Activated CD4-positive, alpha-beta memory T cell treated with anti-CD3 and anti-CD28 coated beads for 36 hours (primary cell): ENCODE measurements at regions not wholly inside any gene's neighbourhood (a gene's known extent, or its start where the extent isn't known, plus 50 kb on each side); places are given as distances from the start of the nearest gene placed in this dataset.

ENCODE experiments used
- CTCF ChIA-PET: fragments of 350-600 bp; sonication (Branson Sonifier 250); formaldehyde crosslinking; loops from one replicate; lab custom pipeline; 2021; ENCODE audit warnings: antibody characterized with exemption, inconsistent platforms; lab: Charles Lee
- POLR2A ChIA-PET: fragments of 350-600 bp; sonication (Branson Sonifier 250); formaldehyde crosslinking; loops from one replicate; lab custom pipeline; 2021; ENCODE audit warnings: antibody characterized with exemption; lab: Charles Lee
- DNase-seq: peaks from one replicate; pipeline ENCODE4 v3.0.0-alpha.2; 2020
- H3K27ac Mint-ChIP-seq: one replicate; pipeline ENCODE4 v1.8.0; 2021; ENCODE audit warnings: mixed read lengths
- H3K27me3 Mint-ChIP-seq: one replicate; pipeline ENCODE4 v1.8.0; 2021; ENCODE audit warnings: mixed read lengths
- H3K36me3 Mint-ChIP-seq: one replicate; pipeline ENCODE4 v1.8.0; 2021; ENCODE audit warnings: mixed read lengths
- H3K4me1 Mint-ChIP-seq: one replicate; pipeline ENCODE4 v1.8.0; 2021; ENCODE audit warnings: low read depth, mixed read lengths
- H3K4me3 Mint-ChIP-seq: one replicate; pipeline ENCODE4 v1.8.0; 2021; ENCODE audit warnings: mild to moderate bottlenecking, mixed read lengths
- H3K9me3 Mint-ChIP-seq: one replicate; pipeline ENCODE4 v1.8.0; 2021; ENCODE audit warnings: mixed read lengths
- intact Hi-C: fragments of 100-400 bp; cut with micrococcal nuclease; formaldehyde crosslinking; loops from one replicate; pipeline ENCODE4 v1.15.1; 2023

DNA sequence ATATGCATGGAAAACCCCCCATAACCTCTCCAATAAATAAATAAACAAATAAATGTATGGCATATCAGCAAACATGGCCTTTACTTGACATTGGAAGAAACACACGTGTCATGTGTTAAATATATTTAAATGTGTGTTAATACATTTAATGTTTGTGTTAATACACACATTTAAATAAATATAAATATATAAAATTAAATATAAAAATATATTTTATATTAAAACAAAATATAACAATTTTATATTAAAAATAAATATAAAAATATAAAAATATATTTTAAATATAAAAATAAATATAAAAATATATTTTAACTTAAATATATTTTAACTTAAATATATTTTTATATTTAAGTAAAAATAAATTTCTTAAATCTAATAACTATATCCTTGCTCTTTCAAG, 187.6 kb upstream of the CXXC4 start:
- H3K4me1 Mint-ChIP-seq, result no peaks in the 10 kb centered on the region
- no peak for DNase-seq
- H3K27me3 Mint-ChIP-seq, result no peaks in the 10 kb centered on the region
- ChIA-PET CTCF (no interaction called here), POLR2A (no interaction called here)
- peaks cover 8% of the 10 kb centered on the region for H3K9me3 Mint-ChIP-seq
- intact Hi-C loops, result no loop called here
- no peaks in the 10 kb centered on the region for H3K36me3 Mint-ChIP-seq
- H3K4me3 Mint-ChIP-seq, result no peak overlapping the region
- no peak overlapping the region for H3K27ac Mint-ChIP-seq

- CTCF ChIA-PET, result no interaction called here
- no peaks in the 10 kb centered on the region for H3K4me1 Mint-ChIP-seq
- H3K27me3 Mint-ChIP-seq, result peaks cover 1% of the 10 kb centered on the region
- POLR2A ChIA-PET, result no interaction called here
- intact Hi-C loops, result loop anchor here (1.0 kb wide), 1 partner anchor 167 kb away; no protein-coding TSS in a partner anchor
- H3K9me3 Mint-ChIP-seq, result no peaks in the 10 kb centered on the region
- no peak overlapping the region for H3K27ac Mint-ChIP-seq
- no peaks in the 10 kb centered on the region for H3K36me3 Mint-ChIP-seq
- DNase-seq, result no peak
- H3K4me3 Mint-ChIP-seq, result no peak overlapping the region
These were observed 199.0 kb upstream of the CXXC4 start for GRCh38 chr4:104693601-104694201.

DNA sequence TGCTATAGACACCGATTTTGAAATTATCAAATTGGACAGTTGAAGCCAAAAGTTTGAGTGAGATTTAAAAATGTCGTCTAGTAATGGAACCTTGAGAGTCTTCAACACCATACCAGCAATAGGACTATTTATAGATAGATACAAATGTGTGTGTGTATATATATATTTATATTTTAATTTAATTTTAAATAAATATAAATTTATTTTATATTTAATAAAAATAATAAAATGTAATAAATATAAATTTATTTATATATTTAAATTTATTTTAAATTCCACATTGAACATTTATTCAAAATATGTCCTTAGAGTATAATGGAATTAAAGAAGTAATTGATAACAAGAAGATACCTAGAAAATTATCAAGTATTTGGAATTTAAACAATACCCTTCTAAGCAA, 221.9 kb upstream of the CXXC4 start:
- POLR2A ChIA-PET, result no interaction called here
- CTCF ChIA-PET, result no interaction called here

DNA sequence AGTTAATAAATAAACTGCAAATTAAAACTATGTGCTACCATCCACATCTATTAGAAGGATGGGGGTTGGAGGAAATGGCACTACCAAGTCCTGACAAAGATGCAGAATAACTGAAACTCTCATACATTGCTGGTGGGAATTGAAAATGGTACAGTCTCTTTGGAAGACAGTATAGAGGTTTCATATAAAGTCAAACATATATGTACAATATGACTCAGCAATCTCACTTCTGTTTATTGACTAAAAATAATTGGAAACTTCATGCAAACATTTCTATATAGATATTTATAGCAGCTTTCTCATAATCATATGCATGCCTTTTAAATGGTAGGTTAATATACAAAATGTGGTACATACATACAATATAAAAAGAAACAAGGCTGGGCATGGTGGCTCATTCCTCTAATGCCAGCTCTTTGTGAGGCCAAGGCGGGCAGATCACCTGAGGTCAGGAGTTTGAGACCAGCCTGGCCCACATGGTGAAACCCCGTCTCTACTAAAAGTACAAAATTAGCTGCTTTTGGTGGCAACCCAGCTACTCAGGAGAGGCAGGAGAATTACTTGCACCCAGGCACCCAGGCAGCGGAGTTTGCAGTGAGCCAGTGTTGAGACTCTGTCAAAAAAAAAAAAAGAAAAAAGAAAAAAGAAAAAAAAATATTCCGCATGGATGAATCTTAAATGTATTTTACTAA, 225.0 kb upstream of the CXXC4 start:
- H3K4me3 Mint-ChIP-seq, result no peak overlapping the region
- POLR2A ChIA-PET, result no interaction called here
- H3K36me3 Mint-ChIP-seq, result no peaks in the 10 kb centered on the region
- H3K27me3 Mint-ChIP-seq, result no peaks in the 10 kb centered on the region
- CTCF ChIA-PET, result no interaction called here
- DNase-seq, result no peak
- no peaks in the 10 kb centered on the region for H3K9me3 Mint-ChIP-seq
- intact Hi-C loops, result no loop called here
- no peak overlapping the region for H3K27ac Mint-ChIP-seq
- H3K4me1 Mint-ChIP-seq, result no peaks in the 10 kb centered on the region

More for the DNA sequence above, 221.9 kb upstream of the CXXC4 start:
- Mint-ChIP-seq H3K27me3 (no peaks in the 10 kb centered on the region), H3K4me1 (no peaks in the 10 kb centered on the region), H3K36me3 (no peaks in the 10 kb centered on the region), H3K4me3 (no peak overlapping the region), H3K27ac (no peak overlapping the region), H3K9me3 (no peaks in the 10 kb centered on the region)
- intact Hi-C loops, result no loop called here
- no peak for DNase-seq

- intact Hi-C loops, result no loop called here
- Mint-ChIP-seq H3K4me1 (no peaks in the 10 kb centered on the region), H3K27me3 (no peaks in the 10 kb centered on the region), H3K9me3 (no peaks in the 10 kb centered on the region), H3K27ac (no peak overlapping the region), H3K4me3 (no peak overlapping the region), H3K36me3 (no peaks in the 10 kb centered on the region)
- CTCF ChIA-PET, result no interaction called here
- POLR2A ChIA-PET, result no interaction called here
- DNase-seq, result no peak
These were observed 227.8 kb upstream of the CXXC4 start for GRCh38 chr4:104722467-104722866.

- Mint-ChIP-seq H3K4me3 (no peak overlapping the region), H3K27me3 (no peaks in the 10 kb centered on the region), H3K27ac (no peak overlapping the region), H3K36me3 (no peaks in the 10 kb centered on the region), H3K4me1 (peaks cover 2% of the 10 kb centered on the region), H3K9me3 (no peaks in the 10 kb centered on the region)
- POLR2A ChIA-PET, result no interaction called here
- intact Hi-C loops, result no loop called here
- no peak for DNase-seq
- CTCF ChIA-PET, result no interaction called here
These were observed 231.3 kb upstream of the CXXC4 start for GRCh38 chr4:104726002-104726401.

DNA sequence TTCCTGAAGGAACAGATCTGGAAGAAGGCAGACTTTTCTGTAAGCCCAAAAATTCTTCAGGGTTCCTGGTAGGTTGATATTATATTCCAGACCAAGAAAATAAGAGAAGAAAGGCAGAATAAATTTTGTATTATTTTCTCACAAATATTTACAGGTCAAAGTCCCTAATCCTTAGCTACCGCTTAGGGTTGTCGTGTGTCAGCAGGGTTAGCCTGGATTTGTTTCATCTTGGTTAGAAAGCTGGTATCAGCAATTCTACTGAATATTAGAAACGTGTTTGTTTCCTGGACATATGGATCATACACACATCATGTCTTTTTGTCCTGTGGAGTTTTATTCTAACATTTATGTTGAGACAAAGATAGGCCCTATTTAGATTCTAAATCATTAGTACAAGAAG, 232.9 kb upstream of the CXXC4 start:
- CTCF ChIA-PET, result interaction anchor here (1.4 kb wide), 1 partner anchor 132 kb away, joined by 7 read pairs; no protein-coding TSS in a partner anchor
- Mint-ChIP-seq H3K4me1 (peaks cover 2% of the 10 kb centered on the region), H3K36me3 (no peaks in the 10 kb centered on the region), H3K27ac (no peak overlapping the region), H3K9me3 (no peaks in the 10 kb centered on the region), H3K27me3 (no peaks in the 10 kb centered on the region), H3K4me3 (no peak overlapping the region)
- intact Hi-C loops, result no loop called here
- POLR2A ChIA-PET, result no interaction called here
- no peak for DNase-seq

- peaks cover 2% of the 10 kb centered on the region for H3K4me1 Mint-ChIP-seq
- POLR2A ChIA-PET, result no interaction called here
These were observed 233.9 kb upstream of the CXXC4 start for GRCh38 chr4:104728380-104729122.

GRCh38 chr4:104732766-104733165, 238.1 kb upstream of the CXXC4 start:
- DNase-seq, result no peak
- ChIA-PET CTCF (no interaction called here), POLR2A (no interaction called here)
- peaks cover 2% of the 10 kb centered on the region for H3K4me1 Mint-ChIP-seq
- no peak overlapping the region for H3K27ac Mint-ChIP-seq
- intact Hi-C loops, result no loop called here
- no peaks in the 10 kb centered on the region for H3K9me3 Mint-ChIP-seq
- no peaks in the 10 kb centered on the region for H3K36me3 Mint-ChIP-seq
- no peaks in the 10 kb centered on the region for H3K27me3 Mint-ChIP-seq
- no peak overlapping the region for H3K4me3 Mint-ChIP-seq

More at GRCh38 chr4:104728380-104729122, 233.9 kb upstream of the CXXC4 start:
- H3K36me3 Mint-ChIP-seq, result no peaks in the 10 kb centered on the region
- no peak for DNase-seq
- CTCF ChIA-PET, result interaction anchor here (1.4 kb wide), 1 partner anchor 132 kb away, joined by 7 read pairs; no protein-coding TSS in a partner anchor
- intact Hi-C loops, result no loop called here
- H3K27ac Mint-ChIP-seq, result no peak overlapping the region
- H3K27me3 Mint-ChIP-seq, result no peaks in the 10 kb centered on the region
- H3K4me3 Mint-ChIP-seq, result no peak overlapping the region
- no peaks in the 10 kb centered on the region for H3K9me3 Mint-ChIP-seq

GRCh38 chr4:104735174-104735573, 240.5 kb upstream of the CXXC4 start:
- Mint-ChIP-seq H3K4me3 (no peak overlapping the region), H3K9me3 (no peaks in the 10 kb centered on the region), H3K36me3 (no peaks in the 10 kb centered on the region), H3K27ac (no peak overlapping the region), H3K4me1 (no peaks in the 10 kb centered on the region), H3K27me3 (no peaks in the 10 kb centered on the region)
- ChIA-PET CTCF (no interaction called here), POLR2A (no interaction called here)
- intact Hi-C loops, result no loop called here
- no peak for DNase-seq

GRCh38 chr4:104740161-104740560, 245.5 kb upstream of the CXXC4 start:
- ChIA-PET POLR2A (no interaction called here), CTCF (no interaction called here)
- no peak for DNase-seq
- H3K36me3 Mint-ChIP-seq, result no peaks in the 10 kb centered on the region
- no peaks in the 10 kb centered on the region for H3K9me3 Mint-ChIP-seq
- H3K27me3 Mint-ChIP-seq, result peaks cover 1% of the 10 kb centered on the region
- no peak overlapping the region for H3K27ac Mint-ChIP-seq
- no peak overlapping the region for H3K4me3 Mint-ChIP-seq
- intact Hi-C loops, result no loop called here
- no peaks in the 10 kb centered on the region for H3K4me1 Mint-ChIP-seq

- ChIA-PET POLR2A (no interaction called here), CTCF (no interaction called here)
- H3K27ac Mint-ChIP-seq, result no peak overlapping the region
- no peaks in the 10 kb centered on the region for H3K36me3 Mint-ChIP-seq
- no peak for DNase-seq
- peaks cover 1% of the 10 kb centered on the region for H3K27me3 Mint-ChIP-seq
- H3K4me3 Mint-ChIP-seq, result no peak overlapping the region
- H3K4me1 Mint-ChIP-seq, result no peaks in the 10 kb centered on the region
- intact Hi-C loops, result no loop called here
- no peaks in the 10 kb centered on the region for H3K9me3 Mint-ChIP-seq
These were observed 248.5 kb upstream of the CXXC4 start for GRCh38 chr4:104743215-104743653.
